AG09309 (cell line): ENCODE measurements at regions not wholly inside any gene's neighbourhood (a gene's known extent, or its start where the extent isn't known, plus 50 kb on each side); places are given as distances from the start of the nearest gene placed in this dataset.

Experiments used
- DNase-seq: peaks from one replicate; pipeline ENCODE4 v3.0.0-alpha.2; 2010; ENCODE audit warnings: low read depth
- H3K4me3 ChIP-seq: 2 replicates; pipeline ENCODE4 v1.5.1; 2011; ENCODE audit warnings: mild to moderate bottlenecking, low read depth, low read length, moderate library complexity; ENCODE audit not compliant: control insufficient read depth
- TF ChIP-seq, protein P1 (sequence below): IDR thresholded peaks from 2 replicates; pipeline ENCODE4 v1.5.1; 2011; ENCODE audit warnings: mild to moderate bottlenecking, low read depth, low read length, inconsistent platforms; ENCODE audit not compliant: insufficient read depth, control insufficient read depth; ENCODE audit errors: missing control alignments

DNA sequence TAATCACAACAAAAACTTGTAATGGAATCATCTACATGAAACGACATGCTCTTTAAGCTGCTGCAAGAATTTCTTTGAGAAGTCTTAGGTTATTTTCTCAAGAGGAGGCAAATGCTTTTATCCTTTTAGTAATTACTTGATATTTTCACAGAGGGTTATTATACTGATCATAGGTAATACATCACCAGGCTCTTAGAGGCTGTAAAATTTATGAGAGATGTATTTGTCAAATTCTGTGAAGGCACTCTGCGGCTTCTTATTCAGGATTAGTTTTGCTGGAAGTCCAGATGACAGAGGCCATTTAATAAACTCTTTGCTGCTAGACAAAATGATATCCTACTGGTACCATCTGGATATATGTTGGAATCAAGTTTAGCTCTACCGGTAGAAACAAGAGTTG is 624.3 kb upstream of the BRINP3 start:
- TF ChIP-seq, protein P1, sequence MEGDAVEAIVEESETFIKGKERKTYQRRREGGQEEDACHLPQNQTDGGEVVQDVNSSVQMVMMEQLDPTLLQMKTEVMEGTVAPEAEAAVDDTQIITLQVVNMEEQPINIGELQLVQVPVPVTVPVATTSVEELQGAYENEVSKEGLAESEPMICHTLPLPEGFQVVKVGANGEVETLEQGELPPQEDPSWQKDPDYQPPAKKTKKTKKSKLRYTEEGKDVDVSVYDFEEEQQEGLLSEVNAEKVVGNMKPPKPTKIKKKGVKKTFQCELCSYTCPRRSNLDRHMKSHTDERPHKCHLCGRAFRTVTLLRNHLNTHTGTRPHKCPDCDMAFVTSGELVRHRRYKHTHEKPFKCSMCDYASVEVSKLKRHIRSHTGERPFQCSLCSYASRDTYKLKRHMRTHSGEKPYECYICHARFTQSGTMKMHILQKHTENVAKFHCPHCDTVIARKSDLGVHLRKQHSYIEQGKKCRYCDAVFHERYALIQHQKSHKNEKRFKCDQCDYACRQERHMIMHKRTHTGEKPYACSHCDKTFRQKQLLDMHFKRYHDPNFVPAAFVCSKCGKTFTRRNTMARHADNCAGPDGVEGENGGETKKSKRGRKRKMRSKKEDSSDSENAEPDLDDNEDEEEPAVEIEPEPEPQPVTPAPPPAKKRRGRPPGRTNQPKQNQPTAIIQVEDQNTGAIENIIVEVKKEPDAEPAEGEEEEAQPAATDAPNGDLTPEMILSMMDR = no peak
- no peak overlapping the region for H3K4me3 ChIP-seq
- no peak for DNase-seq

- TF ChIP-seq, protein P1 = no peak
- no peak overlapping the region for H3K4me3 ChIP-seq
Measured at GRCh38 chr1:191125950-191126349, 648.3 kb upstream of the BRINP3 start.

GRCh38 chr1:191134796-191135195 is 657.1 kb upstream of the BRINP3 start:
- TF ChIP-seq, protein P1 = no peak
- no peak for DNase-seq
- H3K4me3 ChIP-seq = no peak overlapping the region

More at GRCh38 chr1:191125950-191126349, 648.3 kb upstream of the BRINP3 start:
- DNase-seq = no peak

GRCh38 chr1:191140038-191140437 is 662.4 kb upstream of the BRINP3 start:
- DNase-seq = no peak
- no peak overlapping the region for H3K4me3 ChIP-seq
- TF ChIP-seq, protein P1 = no peak

DNA sequence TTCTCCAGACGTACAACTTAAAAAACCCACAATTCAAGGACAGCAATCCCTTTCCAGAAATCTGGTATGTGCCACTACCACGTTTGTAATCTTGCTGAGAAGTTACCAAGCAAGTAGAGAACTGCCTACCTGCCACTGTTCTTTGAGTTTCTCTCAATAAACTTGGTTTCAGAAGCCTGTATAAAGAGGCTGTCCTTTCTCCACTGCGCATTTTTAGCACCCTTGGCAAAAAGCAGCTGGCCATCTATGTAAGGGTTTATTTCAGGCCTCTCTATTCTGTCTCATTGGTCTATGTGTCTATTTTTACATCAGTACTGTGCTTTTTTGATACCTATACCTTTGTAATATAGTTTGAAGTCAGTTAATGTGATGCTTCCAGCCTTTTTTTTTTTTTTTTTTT is 665.1 kb upstream of the BRINP3 start:
- TF ChIP-seq, protein P1 = no peak
- no peak for DNase-seq

DNA sequence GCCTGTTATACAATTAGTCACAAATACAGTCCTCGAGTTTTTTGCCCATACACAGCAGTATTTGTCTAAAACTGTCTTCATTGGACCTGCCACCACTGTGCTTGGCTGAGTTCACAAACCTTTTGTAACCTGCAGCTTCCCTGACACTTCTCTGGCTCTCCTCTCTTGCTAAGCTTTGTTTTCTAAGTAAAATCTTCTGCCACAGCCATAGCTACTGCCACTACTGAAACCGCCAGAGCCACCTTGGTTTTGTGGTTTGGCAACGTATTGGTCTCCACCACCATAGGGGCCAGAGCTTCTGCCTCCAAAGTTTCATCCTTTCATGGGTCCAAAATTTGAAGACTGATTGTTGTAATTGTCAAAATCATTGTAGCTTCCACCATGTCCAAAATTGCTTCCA is 668.2 kb upstream of the BRINP3 start:
- no peak overlapping the region for H3K4me3 ChIP-seq
- DNase-seq = no peak
- TF ChIP-seq, protein P1 = no peak

More for the DNA sequence above, 665.1 kb upstream of the BRINP3 start:
- H3K4me3 ChIP-seq = no peak overlapping the region

GRCh38 chr1:191151321-191151807 is 673.7 kb upstream of the BRINP3 start:
- no peak overlapping the region for H3K4me3 ChIP-seq
- DNase-seq = no peak
- TF ChIP-seq, protein P1 = no peak
